ENCODE measurements at regions not wholly inside any gene's neighbourhood (a gene's known extent, or its start where the extent isn't known, plus 50 kb on each side); places are given as distances from the start of the nearest gene placed in this dataset.

GRCh38 chr19:30221176-30221575 lies 151.0 kb upstream of the ZNF536 start:
- Histone ChIP-seq H2BK15ac (ENCODE audit: low read depth, low read length) (no peak overlapping the region), H3K4me3 (ENCODE audit: insufficient read depth, low read depth, low read length) (no peak overlapping the region), H4K8ac (ENCODE audit: low read depth in 2 of 2, low read length in 2 of 2) (no peak overlapping the region), H3K56ac (ENCODE audit: extremely low read depth, insufficient read depth, low read length) (no peak overlapping the region), H3K18ac (ENCODE audit: low read depth, low read length) (no peak overlapping the region), H2AFZ (replicated peaks; ENCODE audit: low read length, poor library complexity) (no peak overlapping the region), H2BK20ac (ENCODE audit: low read depth, low read length) (no peak overlapping the region), H2AK9ac (replicated peaks; ENCODE audit: low read depth, low read length, poor library complexity) (no peak overlapping the region), H3K27ac (ENCODE audit: insufficient read depth, low read length) (no peak overlapping the region), H3K9me3 (ENCODE audit: control insufficient read depth, insufficient read depth, low read length) (no peaks in the 10 kb centered on the region), H4K91ac (ENCODE audit: insufficient read depth, low read depth, low read length) (no peak overlapping the region), H3K4me2 (ENCODE audit: low read depth, low read length) (no peak overlapping the region), H4K20me1 (ENCODE audit: insufficient read depth, low read length) (no peaks in the 10 kb centered on the region), H2BK120ac (ENCODE audit: low read depth, low read length) (no peak overlapping the region), H2BK5ac (ENCODE audit: low read depth, low read length, poor library complexity, severe bottlenecking) (no peak overlapping the region), H3K14ac (replicated peaks; ENCODE audit: low read depth, low read length) (no peak overlapping the region), H3K27me3 (ENCODE audit: control insufficient read depth, insufficient read depth, low read length) (peaks cover 26% of the 10 kb centered on the region), H3K4ac (ENCODE audit: low read depth, low read length) (no peak overlapping the region), H3K9me1 (ENCODE audit: insufficient read depth, low read length) (no peaks in the 10 kb centered on the region), H2AK5ac (ENCODE audit: low read depth, low read length) (no peak overlapping the region), H3K36me3 (ENCODE audit: control insufficient read depth, insufficient read depth, low read length) (no peaks in the 10 kb centered on the region), H3K23ac (ENCODE audit: low read depth, low read length) (no peak overlapping the region), H3K9ac (ENCODE audit: low read depth, low read length) (no peak overlapping the region), H3K79me1 (ENCODE audit: low read depth in 1 of 2, low read length in 2 of 2) (no peaks in the 10 kb centered on the region), H4K5ac (ENCODE audit: low read depth, low read length) (no peak overlapping the region), H3K4me1 (ENCODE audit: control insufficient read depth, insufficient read depth, low read length) (no peaks in the 10 kb centered on the region)
- DNase-seq (no peak), ATAC-seq (ENCODE audit: low read depth) (no peak)
- in situ Hi-C loops (cut with MboI; ENCODE audit: low sequenced_read_pairs): no loop called here
- dilution Hi-C loops (cut with HindIII; ENCODE audit: low sequenced_read_pairs, unreplicated experiment): no loop called here
- intact Hi-C loops (cut with micrococcal nuclease): loop anchor here (10.0 kb wide), 2 partner anchors 276 to 424 kb away; partner anchors contain the start of gene URI1
- WGBS, 2 experiments (ENCODE audit: extremely low coverage in 2 of 2, insufficient read length in 1 of 2): 17% methylated on average over 1 of the region's 6 CpGs; no CpG with 5 or more reads in 1 of the 2 experiments
- TF ChIP-seq USF2 (IDR thresholded peaks at IDR 0.05; ENCODE audit: low read depth, low read length) (no peak), MAFK (IDR thresholded peaks at IDR 0.05; ENCODE audit: low read depth, low read length) (no peak)
- ChIA-PET CTCF (no interaction called here), POLR2A (ENCODE audit: unreplicated experiment) (no interaction called here)
- BruUV-seq (replicated peaks): no TSS peak

Measured in IMR-90 (cell line).